H1 (cell line): ENCODE measurements at regions not wholly inside any gene's neighbourhood (a gene's known extent, or its start where the extent isn't known, plus 50 kb on each side); places are given as distances from the start of the nearest gene placed in this dataset.

Source experiments
- ATF2 ChIP-seq: IDR thresholded peaks from 2 replicates; pipeline ENCODE4 v1.6.1; 2012; ENCODE audit warnings: low read length, inconsistent platforms
- BRCA1 ChIP-seq: IDR thresholded peaks from 2 replicates; pipeline ENCODE4 v1.6.1; 2012; ENCODE audit warnings: low read depth, low read length, improper control_type of control experiment
- CHD7 ChIP-seq: fragments of 300-600 bp; sonication (generic); IDR thresholded peaks from 2 replicates; pipeline ENCODE4 v1.7.1; 2012; ENCODE audit warnings: low read length, moderate library complexity, mild to moderate bottlenecking, inconsistent platforms; ENCODE audit not compliant: insufficient replicate concordance
- CREB1 ChIP-seq: IDR thresholded peaks from 2 replicates; pipeline ENCODE4 v1.6.1; 2012; ENCODE audit warnings: inconsistent platforms
- CTCF ChIP-seq, 3 experiments: IDR thresholded peaks; 1 replicate in 2 of 3; 2 replicates in 1 of 3; pipeline versions ENCODE4 v1.5.1 to v1.6.1; 2011; ENCODE audit warnings: low read length in 3 of 3, mild to moderate bottlenecking in 3 of 3, inconsistent platforms in 2 of 3, low read depth in 1 of 3, moderate library complexity in 1 of 3; ENCODE audit not compliant: insufficient read depth in 1 of 3; ENCODE audit errors: control extremely low read depth in 1 of 3
- EZH2 ChIP-seq: fragments of 200-600 bp; sonication (generic); IDR thresholded peaks from 2 replicates; pipeline ENCODE4 v1.7.1; 2012; ENCODE audit warnings: low read depth, mild to moderate bottlenecking, moderate library complexity, low read length, inconsistent platforms; ENCODE audit not compliant: severe bottlenecking
- JUN ChIP-seq: IDR thresholded peaks from 2 replicates; pipeline ENCODE4 v1.6.1; 2011; ENCODE audit warnings: low read depth, mild to moderate bottlenecking, improper control_type of control experiment, low read length
- MAFK ChIP-seq: IDR thresholded peaks from 2 replicates; pipeline ENCODE4 v1.6.1; 2012; ENCODE audit warnings: low read depth, mild to moderate bottlenecking, improper control_type of control experiment, low read length
- SIN3A ChIP-seq, 2 experiments: IDR thresholded peaks in 1 of 2; conservative IDR thresholded peaks in 1 of 2; 2 replicates each; pipeline ENCODE4 v1.6.1; 2011 to 2012; ENCODE audit warnings: low read length in 2 of 2, improper control_type of control experiment in 1 of 2, low read depth in 1 of 2, mild to moderate bottlenecking in 1 of 2
- ZNF274 ChIP-seq: IDR thresholded peaks from 2 replicates; pipeline ENCODE4 v1.7.0; 2012; ENCODE audit warnings: low read length, borderline replicate concordance; ENCODE audit errors: extremely low read depth
- TF ChIP-seq, protein P1 (sequence below): IDR thresholded peaks from 2 replicates; pipeline ENCODE4 v1.6.1; 2012; ENCODE audit warnings: inconsistent platforms

- TF ChIP-seq BRCA1, result no peak
- TF ChIP-seq EZH2, result no peak
- TF ChIP-seq JUN, result no peak
- TF ChIP-seq CTCF (IDR thresholded peaks at IDR 0.05; ENCODE audit: control extremely low read depth in 1 of 3, insufficient read depth in 1 of 3, low read depth in 1 of 3, low read length in 3 of 3), result no peak
- no peak for TF ChIP-seq CREB1
- TF ChIP-seq ZNF274, result no peak
- TF ChIP-seq SIN3A (conservative IDR thresholded peaks at IDR 0.05 in 1 of 2, IDR thresholded peaks at IDR 0.05 in 1 of 2; ENCODE audit: low read depth in 1 of 2, low read length in 2 of 2), result no peak
- no peak for TF ChIP-seq ATF2
- TF ChIP-seq CHD7, result no peak
- TF ChIP-seq MAFK, result no peak
- TF ChIP-seq, protein P1, sequence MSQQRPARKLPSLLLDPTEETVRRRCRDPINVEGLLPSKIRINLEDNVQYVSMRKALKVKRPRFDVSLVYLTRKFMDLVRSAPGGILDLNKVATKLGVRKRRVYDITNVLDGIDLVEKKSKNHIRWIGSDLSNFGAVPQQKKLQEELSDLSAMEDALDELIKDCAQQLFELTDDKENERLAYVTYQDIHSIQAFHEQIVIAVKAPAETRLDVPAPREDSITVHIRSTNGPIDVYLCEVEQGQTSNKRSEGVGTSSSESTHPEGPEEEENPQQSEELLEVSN, result no peak
Measured at GRCh38 chr4:138935135-138935807, 80.3 kb upstream of the NOCT start.
